Liver (tissue), 8 donors: ENCODE measurements at regions not wholly inside any gene's neighbourhood (a gene's known extent, or its start where the extent isn't known, plus 50 kb on each side); places are given as distances from the start of the nearest gene placed in this dataset.
A peak's percentile ranks its signal among the peaks of the same experiment; 100 is the strongest.

Source experiments
- DNase-seq: peaks from one replicate; pipeline ENCODE4 v3.0.0-alpha.2; 2017; ENCODE audit warnings: low spot score
- H3K27ac ChIP-seq, 2 donors: one replicate each; pipeline ENCODE4 v1.7.0; 2013; ENCODE audit warnings: inconsistent platforms in 2 of 2, low read length in 2 of 2, control low read depth in 1 of 2, low read depth in 1 of 2, mild to moderate bottlenecking in 1 of 2
- H3K27me3 ChIP-seq, 4 donors: one replicate each; pipeline versions ENCODE4 v1.6.1 to v1.7.0; 2013; ENCODE audit warnings: low read length in 3 of 4, inconsistent platforms in 1 of 4, mild to moderate bottlenecking in 1 of 4, moderate library complexity in 1 of 4; ENCODE audit not compliant: control insufficient read depth in 4 of 4, insufficient read depth in 4 of 4
- H3K36me3 ChIP-seq, 4 donors: one replicate each; pipeline versions ENCODE4 v1.6.1 to v1.7.0; 2013; ENCODE audit warnings: low read length in 3 of 4, mild to moderate bottlenecking in 3 of 4, low read depth in 1 of 4, moderate library complexity in 1 of 4; ENCODE audit not compliant: control insufficient read depth in 4 of 4, insufficient read depth in 3 of 4
- H3K4me1 ChIP-seq, 4 donors: one replicate each; pipeline versions ENCODE4 v1.6.1 to v1.7.0; 2013; ENCODE audit warnings: low read length in 3 of 4, mild to moderate bottlenecking in 3 of 4, moderate library complexity in 1 of 4; ENCODE audit not compliant: control insufficient read depth in 4 of 4, insufficient read depth in 4 of 4
- H3K4me3 ChIP-seq, 3 donors: one replicate each; pipeline versions ENCODE4 v1.6.1 to v1.7.0; 2013; ENCODE audit warnings: low read length in 3 of 3, control low read depth in 1 of 3, low read depth in 1 of 3, mild to moderate bottlenecking in 1 of 3
- H3K9ac ChIP-seq, 2 donors: one replicate each; pipeline ENCODE4 v1.7.0; 2013; ENCODE audit warnings: low read length in 2 of 2, mild to moderate bottlenecking in 2 of 2, moderate library complexity in 2 of 2, control low read depth in 1 of 2, low read depth in 1 of 2
- H3K9me3 ChIP-seq, 4 donors: one replicate each; pipeline versions ENCODE4 v1.6.1 to v1.7.0; 2013; ENCODE audit warnings: low read length in 3 of 4; ENCODE audit not compliant: control insufficient read depth in 4 of 4
- CTCF ChIP-seq: fragments of 150-350 bp; IDR thresholded peaks from 2 replicates; pipeline ENCODE4 v1.5.1; 2017; ENCODE audit warnings: improper control_type of control experiment, low read depth, low read length; ENCODE audit not compliant: missing input control
- EGR1 ChIP-seq, 2 donors: IDR thresholded peaks; 2 replicates each; pipeline ENCODE4 v1.6.1; 2016 to 2018; ENCODE audit warnings: antibody characterized with exemption in 2 of 2, low read depth in 2 of 2
- FOXA1 ChIP-seq: IDR thresholded peaks from 2 replicates; pipeline ENCODE4 v1.6.1; 2016; ENCODE audit warnings: antibody characterized with exemption
- FOXA2 ChIP-seq: IDR thresholded peaks from 2 replicates; pipeline ENCODE4 v1.6.1; 2016; ENCODE audit warnings: antibody characterized with exemption
- GABPA ChIP-seq, 2 donors: IDR thresholded peaks in 1 of 2; conservative IDR thresholded peaks in 1 of 2; 2 replicates each; pipeline ENCODE4 v1.6.1; 2016; ENCODE audit warnings: antibody characterized with exemption in 2 of 2, mild to moderate bottlenecking in 1 of 2, moderate library complexity in 1 of 2
- HNF4A ChIP-seq, 2 donors: conservative IDR thresholded peaks; 2 replicates each; pipeline ENCODE4 v1.6.1; 2016; ENCODE audit warnings: antibody characterized with exemption in 2 of 2, mild to moderate bottlenecking in 2 of 2
- HNF4G ChIP-seq: IDR thresholded peaks from 2 replicates; pipeline ENCODE4 v1.6.1; 2016; ENCODE audit warnings: antibody characterized with exemption
- JUND ChIP-seq, 2 donors: IDR thresholded peaks; 2 replicates each; pipeline ENCODE4 v1.6.1; 2016; ENCODE audit warnings: antibody characterized with exemption in 2 of 2
- MAX ChIP-seq: IDR thresholded peaks from 2 replicates; pipeline ENCODE4 v1.6.1; 2016; ENCODE audit warnings: antibody characterized with exemption
- NR2F2 ChIP-seq: IDR thresholded peaks from 2 replicates; pipeline ENCODE4 v1.6.1; 2016; ENCODE audit warnings: antibody characterized with exemption
- RAD21 ChIP-seq, 2 donors: IDR thresholded peaks; 2 replicates each; pipeline ENCODE4 v1.6.1; 2016; ENCODE audit warnings: antibody characterized with exemption in 2 of 2, mild to moderate bottlenecking in 2 of 2
- REST ChIP-seq: IDR thresholded peaks from 2 replicates; pipeline ENCODE4 v1.6.1; 2016; ENCODE audit warnings: antibody characterized with exemption, mild to moderate bottlenecking
- RXRA ChIP-seq, 2 donors: IDR thresholded peaks; 2 replicates each; pipeline ENCODE4 v1.6.1; 2017 to 2018; ENCODE audit warnings: antibody characterized with exemption in 2 of 2, mild to moderate bottlenecking in 1 of 2
- SP1 ChIP-seq: IDR thresholded peaks from 2 replicates; pipeline ENCODE4 v1.6.1; 2018; ENCODE audit warnings: antibody characterized with exemption, mild to moderate bottlenecking
- TAF1 ChIP-seq: conservative IDR thresholded peaks from 2 replicates; pipeline ENCODE4 v1.6.1; 2016; ENCODE audit warnings: antibody characterized with exemption, mild to moderate bottlenecking
- YY1 ChIP-seq: IDR thresholded peaks from 2 replicates; pipeline ENCODE4 v1.6.1; 2016; ENCODE audit warnings: antibody characterized with exemption, mild to moderate bottlenecking
- WGBS: extraction: QIAGEN DNeasy Blood & Tissue Kit; methylation state at CpG from one replicate; pipeline ENCODE4 v1.1.7; 2013; 5-methylcytosine and 5-hydroxymethylcytosine counted together
- TF ChIP-seq, protein P1 (sequence below): IDR thresholded peaks from 2 replicates; pipeline ENCODE4 v1.6.1; 2016; ENCODE audit warnings: antibody characterized with exemption
- donor health status: healthy.
- donor health status: healthy.
- donor health status: healthy.
- donor health status: healthy.
- donor health status: healthy.

- Histone ChIP-seq H3K27me3 (no peaks in the 10 kb centered on the region), H3K9ac (no peak overlapping the region), H3K27ac (no peak overlapping the region), H3K4me3 (no peak overlapping the region), H3K36me3 (no peaks in the 10 kb centered on the region), H3K9me3 (no peaks in the 10 kb centered on the region), H3K4me1 (peaks cover 0 to 9% (median 2%) of the 10 kb centered on the region in 4 donors)
- TF ChIP-seq TAF1 (no peak), HNF4G (no peak), SP1 (no peak), YY1 (no peak), FOXA1 (no peak), RXRA (IDR thresholded peaks at IDR 0.05) (no peak), RAD21 (IDR thresholded peaks at IDR 0.05) (no peak), REST (no peak), HNF4A (conservative IDR thresholded peaks at IDR 0.05) (no peak), JUND (IDR thresholded peaks at IDR 0.05) (no peak), EGR1 (IDR thresholded peaks at IDR 0.05; ENCODE audit: low read depth in 2 of 2) (no peak)
- TF ChIP-seq, protein P1, sequence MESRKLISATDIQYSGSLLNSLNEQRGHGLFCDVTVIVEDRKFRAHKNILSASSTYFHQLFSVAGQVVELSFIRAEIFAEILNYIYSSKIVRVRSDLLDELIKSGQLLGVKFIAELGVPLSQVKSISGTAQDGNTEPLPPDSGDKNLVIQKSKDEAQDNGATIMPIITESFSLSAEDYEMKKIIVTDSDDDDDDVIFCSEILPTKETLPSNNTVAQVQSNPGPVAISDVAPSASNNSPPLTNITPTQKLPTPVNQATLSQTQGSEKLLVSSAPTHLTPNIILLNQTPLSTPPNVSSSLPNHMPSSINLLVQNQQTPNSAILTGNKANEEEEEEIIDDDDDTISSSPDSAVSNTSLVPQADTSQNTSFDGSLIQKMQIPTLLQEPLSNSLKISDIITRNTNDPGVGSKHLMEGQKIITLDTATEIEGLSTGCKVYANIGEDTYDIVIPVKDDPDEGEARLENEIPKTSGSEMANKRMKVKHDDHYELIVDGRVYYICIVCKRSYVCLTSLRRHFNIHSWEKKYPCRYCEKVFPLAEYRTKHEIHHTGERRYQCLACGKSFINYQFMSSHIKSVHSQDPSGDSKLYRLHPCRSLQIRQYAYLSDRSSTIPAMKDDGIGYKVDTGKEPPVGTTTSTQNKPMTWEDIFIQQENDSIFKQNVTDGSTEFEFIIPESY, result no peak
- 98% methylated on average over 1 of the region's 1 CpG for WGBS
- DNase-seq, result no peak
Observed at GRCh38 chr1:199792874-199793273, 234.6 kb upstream of the NR5A2 start.

DNA sequence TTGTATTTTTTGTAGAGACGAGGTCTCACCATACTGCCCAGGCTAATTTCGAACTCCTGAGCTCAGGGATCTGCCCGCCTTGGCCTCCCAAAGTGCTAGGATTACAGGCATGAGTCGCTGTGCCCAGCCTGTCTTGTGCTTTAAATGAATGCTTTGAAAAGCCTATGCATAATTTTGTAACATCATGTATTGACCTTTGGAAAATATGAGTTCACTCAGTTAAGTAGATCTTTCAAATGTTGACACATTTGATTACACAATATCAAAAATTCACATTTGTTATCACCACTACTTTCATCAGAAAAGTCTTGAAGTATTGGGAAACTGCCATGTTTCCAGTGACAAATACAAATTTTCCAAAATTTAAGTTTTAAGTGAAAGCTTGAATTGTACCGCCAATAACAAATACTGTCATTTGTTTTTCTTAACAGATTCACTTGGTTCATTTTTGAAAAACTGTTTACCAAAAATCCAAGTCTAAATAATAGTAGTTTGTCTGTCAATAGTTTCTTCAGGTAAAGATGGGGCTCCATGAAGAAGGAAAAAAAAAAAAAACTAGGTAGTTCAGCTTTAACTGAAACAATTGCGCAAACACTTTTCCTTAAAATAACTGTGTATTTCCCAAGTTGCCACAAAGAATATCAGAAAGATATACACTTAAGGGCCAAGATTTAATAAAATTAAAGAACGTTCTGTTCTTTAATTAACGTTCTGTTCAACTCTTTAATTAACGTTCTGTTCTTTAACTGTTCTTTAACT, 233.2 kb upstream of the NR5A2 start:
- 72% methylated on average over 9 of the region's 9 CpGs for WGBS
- H3K36me3 ChIP-seq, result no peaks in the 10 kb centered on the region
- no peaks in the 10 kb centered on the region for H3K27me3 ChIP-seq
- no peaks in the 10 kb centered on the region for H3K9me3 ChIP-seq
- H3K4me3 ChIP-seq, result no peak overlapping the region
- H3K27ac ChIP-seq, result no peak overlapping the region
- no peak for DNase-seq
- H3K4me1 ChIP-seq, result peaks cover 0 to 9% (median 2%) of the 10 kb centered on the region in 4 donors
- no peak overlapping the region for H3K9ac ChIP-seq
- TF ChIP-seq FOXA2 (no peak), EGR1 (IDR thresholded peaks at IDR 0.05; ENCODE audit: low read depth in 2 of 2) (peak in 1 of 2 donors; percentile 81), NR2F2 (no peak), FOXA1 (no peak), RXRA (IDR thresholded peaks at IDR 0.05) (peak; percentile 48 to 69), REST (no peak), YY1 (peak; percentile 45), HNF4A (conservative IDR thresholded peaks at IDR 0.05) (peak; percentile 57 to 64), GABPA (IDR thresholded peaks at IDR 0.05 in 1 of 2, conservative IDR thresholded peaks at IDR 0.05 in 1 of 2) (no peak), RAD21 (IDR thresholded peaks at IDR 0.05) (peak; percentile 37 to 39), CTCF (no peak), TAF1 (no peak), MAX (no peak), SP1 (peak; percentile 50)
- TF ChIP-seq, protein P1, result peak; percentile 45
